SH-SY5Y (cell line): ENCODE measurements at regions not wholly inside any gene's neighbourhood (a gene's known extent, or its start where the extent isn't known, plus 50 kb on each side); places are given as distances from the start of the nearest gene placed in this dataset.

Experiments used
- GATA2 ChIP-seq: IDR thresholded peaks from 2 replicates; pipeline ENCODE4 v1.6.1; 2011; ENCODE audit warnings: mild to moderate bottlenecking, low read depth, low read length
- GATA3 ChIP-seq: IDR thresholded peaks from 2 replicates; pipeline ENCODE4 v1.6.1; 2011; ENCODE audit warnings: low read depth, mild to moderate bottlenecking, low read length, moderate library complexity

DNA sequence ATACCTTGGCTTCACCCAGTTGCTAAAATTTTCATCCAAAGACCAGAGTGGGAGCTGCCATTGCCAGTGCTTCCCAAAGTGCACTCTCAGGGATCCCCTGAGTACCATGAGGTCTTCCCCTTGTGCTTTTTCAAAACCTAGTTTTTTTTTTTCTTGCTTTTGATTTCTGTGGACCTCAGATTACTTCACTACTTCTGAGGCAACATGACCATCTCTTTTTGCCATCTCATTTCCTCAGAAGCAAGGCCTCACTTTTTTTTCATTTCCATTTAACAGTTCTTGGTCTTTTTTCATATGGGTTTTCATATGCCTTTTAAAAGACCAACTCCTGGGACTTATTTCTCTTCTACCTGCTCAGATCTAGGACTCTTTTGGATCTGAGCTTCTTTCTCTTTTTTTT is 64.1 kb upstream of the MMS22L start:
- TF ChIP-seq GATA2 (no peak), GATA3 (no peak)
